KMS-11 (cell line): ENCODE measurements at regions not wholly inside any gene's neighbourhood (a gene's known extent, or its start where the extent isn't known, plus 50 kb on each side); places are given as distances from the start of the nearest gene placed in this dataset.

Experiments used
- H2AFZ ChIP-seq: fragments of 200-600 bp; sonication (generic); 2 replicates; pipeline ENCODE4 v1.6.1; 2016; ENCODE audit warnings: antibody characterized with exemption, mixed run types, low read depth
- H3K27ac ChIP-seq: fragments of 200-600 bp; sonication (generic); 2 replicates; pipeline ENCODE4 v1.6.1; 2016; ENCODE audit warnings: mild to moderate bottlenecking, mixed run types
- H3K27me3 ChIP-seq: fragments of 200-600 bp; sonication (generic); 2 replicates; pipeline ENCODE4 v1.6.1; 2017; ENCODE audit warnings: mild to moderate bottlenecking, low read depth, mixed run types, moderate library complexity; ENCODE audit not compliant: insufficient read depth
- H3K36me3 ChIP-seq: fragments of 200-600 bp; sonication (generic); 2 replicates; pipeline ENCODE4 v1.6.1; 2017; ENCODE audit warnings: mild to moderate bottlenecking, mixed run types; ENCODE audit not compliant: insufficient read depth
- H3K4me1 ChIP-seq: fragments of 200-600 bp; sonication (generic); 2 replicates; pipeline ENCODE4 v1.6.1; 2016; ENCODE audit warnings: mild to moderate bottlenecking, low read depth, mixed run types; ENCODE audit not compliant: poor library complexity, severe bottlenecking
- H3K4me2 ChIP-seq: fragments of 200-600 bp; sonication (generic); 2 replicates; pipeline ENCODE4 v1.7.0; 2016; ENCODE audit warnings: mild to moderate bottlenecking, mixed run types
- H3K4me3 ChIP-seq: fragments of 200-600 bp; sonication (generic); IDR thresholded peaks from 2 replicates; pipeline ENCODE4 v1.6.1; 2017; ENCODE audit warnings: low read depth, low read length, mixed read lengths; ENCODE audit not compliant: insufficient read depth
- H3K79me2 ChIP-seq: fragments of 200-600 bp; sonication (generic); 2 replicates; pipeline ENCODE4 v1.6.1; 2016; ENCODE audit warnings: low read depth, mixed run types; ENCODE audit not compliant: insufficient read depth
- H3K9ac ChIP-seq: fragments of 200-600 bp; sonication (generic); 2 replicates; pipeline ENCODE4 v1.6.1; 2016; ENCODE audit warnings: mild to moderate bottlenecking, mixed run types
- H4K20me1 ChIP-seq: fragments of 200-600 bp; sonication (generic); 2 replicates; pipeline ENCODE4 v1.6.1; 2016; ENCODE audit warnings: mild to moderate bottlenecking, mixed run types; ENCODE audit not compliant: insufficient read depth
- CTCF ChIP-seq: fragments of 200-600 bp; sonication (generic); conservative IDR thresholded peaks from 2 replicates; pipeline ENCODE4 v1.6.1; 2017; ENCODE audit warnings: low read depth, mild to moderate bottlenecking, antibody characterized with exemption, low read length, moderate library complexity, mixed read lengths

GRCh38 chr18:75558790-75559189 lies 131.3 kb upstream of the SMIM21 start:
- Histone ChIP-seq H3K27me3 (no peaks in the 10 kb centered on the region), H2AFZ (no peak overlapping the region), H3K4me3 (no peak overlapping the region), H3K9ac (no peak overlapping the region), H3K36me3 (no peaks in the 10 kb centered on the region), H3K27ac (no peak overlapping the region), H3K4me2 (no peak overlapping the region), H4K20me1 (no peaks in the 10 kb centered on the region), H3K79me2 (no peaks in the 10 kb centered on the region), H3K4me1 (no peaks in the 10 kb centered on the region)
- TF ChIP-seq CTCF: no peak

GRCh38 chr18:75556841-75557240 lies 129.3 kb upstream of the SMIM21 start:
- no peaks in the 10 kb centered on the region for H4K20me1 ChIP-seq
- H3K27me3 ChIP-seq: no peaks in the 10 kb centered on the region
- no peak for TF ChIP-seq CTCF
- no peak overlapping the region for H3K27ac ChIP-seq
- no peak overlapping the region for H3K4me3 ChIP-seq
- H3K36me3 ChIP-seq: no peaks in the 10 kb centered on the region
- H3K4me1 ChIP-seq: no peaks in the 10 kb centered on the region
- H3K79me2 ChIP-seq: no peaks in the 10 kb centered on the region
- H2AFZ ChIP-seq: no peak overlapping the region
- H3K4me2 ChIP-seq: no peak overlapping the region
- no peak overlapping the region for H3K9ac ChIP-seq

GRCh38 chr18:75554644-75555185 lies 127.2 kb upstream of the SMIM21 start:
- no peak overlapping the region for H3K9ac ChIP-seq
- no peaks in the 10 kb centered on the region for H3K4me1 ChIP-seq
- no peaks in the 10 kb centered on the region for H3K27me3 ChIP-seq
- H2AFZ ChIP-seq: no peak overlapping the region
- no peaks in the 10 kb centered on the region for H3K36me3 ChIP-seq
- H4K20me1 ChIP-seq: no peaks in the 10 kb centered on the region
- TF ChIP-seq CTCF: no peak
- no peak overlapping the region for H3K27ac ChIP-seq
- no peaks in the 10 kb centered on the region for H3K79me2 ChIP-seq
- H3K4me2 ChIP-seq: no peak overlapping the region
- H3K4me3 ChIP-seq: no peak overlapping the region

GRCh38 chr18:75554176-75554575 lies 126.7 kb upstream of the SMIM21 start:
- TF ChIP-seq CTCF: no peak
- no peaks in the 10 kb centered on the region for H3K79me2 ChIP-seq
- H3K4me1 ChIP-seq: no peaks in the 10 kb centered on the region
- H3K4me2 ChIP-seq: no peak overlapping the region
- H3K9ac ChIP-seq: no peak overlapping the region
- H3K27me3 ChIP-seq: no peaks in the 10 kb centered on the region
- H3K36me3 ChIP-seq: no peaks in the 10 kb centered on the region
- H4K20me1 ChIP-seq: no peaks in the 10 kb centered on the region
- H2AFZ ChIP-seq: no peak overlapping the region
- H3K4me3 ChIP-seq: no peak overlapping the region
- H3K27ac ChIP-seq: no peak overlapping the region
